Small intestine (tissue), 7 donors: ENCODE measurements at regions not wholly inside any gene's neighbourhood (a gene's known extent, or its start where the extent isn't known, plus 50 kb on each side); places are given as distances from the start of the nearest gene placed in this dataset.

Experiments used
- DNase-seq, 2 donors: peaks; one replicate each; pipeline versions ENCODE4 v3.0.0 to v3.0.0-alpha.2; 2013
- FAIRE-seq: peaks from 2 replicates; lab custom pipeline; 2012; peaks lifted over from hg19 to GRCh38; lab: Jason Lieb, UNC
- H3K27ac ChIP-seq, 3 donors: one replicate each; pipeline ENCODE4 v1.5.1; 2013; ENCODE audit warnings: low read length in 2 of 3, mild to moderate bottlenecking in 2 of 3, control low read depth in 1 of 3, inconsistent platforms in 1 of 3, low read depth in 1 of 3, moderate library complexity in 1 of 3
- H3K27me3 ChIP-seq, 3 donors: one replicate each; pipeline ENCODE4 v1.6.1; 2013; ENCODE audit warnings: low read length in 3 of 3, inconsistent platforms in 1 of 3; ENCODE audit not compliant: control insufficient read depth in 3 of 3, insufficient read depth in 3 of 3
- H3K36me3 ChIP-seq, 3 donors: one replicate each; pipeline ENCODE4 v1.6.1; 2013; ENCODE audit warnings: low read length in 3 of 3, inconsistent platforms in 1 of 3, low read depth in 1 of 3, mild to moderate bottlenecking in 1 of 3, moderate library complexity in 1 of 3; ENCODE audit not compliant: control insufficient read depth in 3 of 3, insufficient read depth in 2 of 3
- H3K4me1 ChIP-seq, 3 donors: one replicate each; pipeline ENCODE4 v1.6.1; 2013; ENCODE audit warnings: low read length in 2 of 3, inconsistent platforms in 1 of 3, low read depth in 1 of 3, mild to moderate bottlenecking in 1 of 3, moderate library complexity in 1 of 3; ENCODE audit not compliant: control insufficient read depth in 3 of 3, insufficient read depth in 2 of 3
- H3K4me3 ChIP-seq, 3 donors: one replicate each; pipeline ENCODE4 v1.5.1; 2013; ENCODE audit warnings: low read length in 3 of 3, control low read depth in 1 of 3, inconsistent platforms in 1 of 3, low read depth in 1 of 3, mild to moderate bottlenecking in 1 of 3, moderate library complexity in 1 of 3
- H3K9me3 ChIP-seq, 2 donors: one replicate each; pipeline ENCODE4 v1.6.1; 2013; ENCODE audit warnings: low read depth in 1 of 2, low read length in 1 of 2; ENCODE audit not compliant: control insufficient read depth in 2 of 2, insufficient read depth in 1 of 2
- WGBS, 3 donors: extraction: QIAGEN DNeasy Blood & Tissue Kit; methylation state at CpG; one replicate each; pipeline ENCODE4 v1.1.7; 2013; 5-methylcytosine and 5-hydroxymethylcytosine counted together
- donor health status: healthy with polysubstance abuse.
- donor health status: control.
- donor health status: control.
- donor health status: Bipolar disorder and iron deficiency.
- donor health status: healthy.

- Histone ChIP-seq H3K27me3 (no peaks in the 10 kb centered on the region), H3K36me3 (no peaks in the 10 kb centered on the region), H3K4me3 (no peak overlapping the region), H3K4me1 (no peaks in the 10 kb centered on the region), H3K27ac (no peak overlapping the region), H3K9me3 (no peaks in the 10 kb centered on the region)
- 93 to 95% (median 95%) methylated on average over 12 of the region's 12 CpGs for WGBS, 3 donors
- DNase-seq (no peak), FAIRE-seq (no peak)
Observed at GRCh38 chr4:64880557-64880956, 471.3 kb upstream of the TECRL start.

DNA sequence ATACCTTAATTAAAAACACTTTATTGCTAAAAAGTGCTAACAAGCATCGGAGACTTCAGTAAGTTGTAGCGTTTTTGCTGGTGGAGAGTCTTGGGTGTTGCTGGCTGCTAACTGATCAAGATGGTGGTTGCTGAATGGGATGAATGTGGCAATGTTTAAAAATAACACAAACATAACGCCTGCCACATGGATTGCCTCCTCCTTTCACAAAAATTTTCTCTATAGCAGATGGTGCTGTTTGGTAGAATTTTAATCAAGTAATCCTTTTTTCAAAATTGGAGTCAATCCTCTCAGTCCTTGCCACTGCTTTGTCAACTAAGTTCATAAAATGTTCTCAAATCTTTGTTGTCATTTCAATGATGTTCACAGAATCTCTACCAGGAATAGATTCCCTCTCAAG is 466.8 kb upstream of the TECRL start:
- FAIRE-seq (no peak), DNase-seq (no peak)
- H3K27me3 ChIP-seq: no peaks in the 10 kb centered on the region
- H3K9me3 ChIP-seq: no peaks in the 10 kb centered on the region
- no peak overlapping the region for H3K27ac ChIP-seq
- no peaks in the 10 kb centered on the region for H3K4me1 ChIP-seq
- 70 to 77% (median 75%) methylated on average over 3 of the region's 3 CpGs for whole genome bisulfite sequencing, 3 donors
- no peak overlapping the region for H3K4me3 ChIP-seq
- H3K36me3 ChIP-seq: no peaks in the 10 kb centered on the region

GRCh38 chr4:64870558-64870957 is 461.3 kb upstream of the TECRL start:
- Histone ChIP-seq H3K4me1 (no peaks in the 10 kb centered on the region), H3K27me3 (no peaks in the 10 kb centered on the region), H3K27ac (no peak overlapping the region), H3K36me3 (no peaks in the 10 kb centered on the region), H3K9me3 (no peaks in the 10 kb centered on the region), H3K4me3 (no peak overlapping the region)
- FAIRE-seq (no peak), DNase-seq (no peak)
- WGBS, 3 donors: 47 to 58% (median 48%) methylated on average over 4 of the region's 4 CpGs

DNA sequence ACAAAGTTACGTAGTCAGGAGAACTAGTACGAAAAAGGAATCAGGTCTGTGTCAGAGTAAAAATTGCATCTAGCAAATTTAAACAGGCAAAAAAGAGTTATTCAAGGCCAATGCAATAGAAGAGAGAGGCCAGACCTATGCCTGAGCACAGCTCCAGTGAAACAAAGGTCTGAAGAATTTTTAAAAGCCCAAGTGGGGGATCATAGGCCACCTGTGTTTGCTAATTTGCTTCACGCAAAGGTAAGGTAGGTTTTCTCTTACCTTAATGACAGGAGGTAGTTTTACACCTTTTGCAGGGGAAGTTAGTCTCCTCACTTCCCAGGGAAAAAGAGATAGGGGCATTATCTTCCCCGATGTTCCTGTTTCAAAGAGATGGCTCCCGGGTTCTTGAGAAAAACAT is 448.6 kb upstream of the TECRL start:
- DNase-seq: no peak
- H3K27me3 ChIP-seq: no peaks in the 10 kb centered on the region
- no peaks in the 10 kb centered on the region for H3K4me1 ChIP-seq
- WGBS, 3 donors: 61 to 67% (median 61%) methylated on average over 5 of the region's 5 CpGs
- no peak overlapping the region for H3K4me3 ChIP-seq
- H3K9me3 ChIP-seq: no peaks in the 10 kb centered on the region
- H3K36me3 ChIP-seq: no peaks in the 10 kb centered on the region
- no peak for FAIRE-seq
- H3K27ac ChIP-seq: no peak overlapping the region

GRCh38 chr4:64857198-64857597 is 447.9 kb upstream of the TECRL start:
- FAIRE-seq: no peak
- Histone ChIP-seq H3K4me3 (no peak overlapping the region), H3K4me1 (no peaks in the 10 kb centered on the region), H3K9me3 (no peaks in the 10 kb centered on the region), H3K36me3 (no peaks in the 10 kb centered on the region), H3K27ac (no peak overlapping the region), H3K27me3 (no peaks in the 10 kb centered on the region)
- no peak for DNase-seq
- 46 to 62% (median 46%) methylated on average over 1 of the region's 1 CpG for WGBS, 3 donors

- Histone ChIP-seq H3K9me3 (no peaks in the 10 kb centered on the region), H3K27ac (no peak overlapping the region), H3K27me3 (no peaks in the 10 kb centered on the region), H3K36me3 (no peaks in the 10 kb centered on the region), H3K4me3 (no peak overlapping the region), H3K4me1 (no peaks in the 10 kb centered on the region)
- FAIRE-seq (no peak), DNase-seq (no peak)
Observed at GRCh38 chr4:64846417-64846816, 437.2 kb upstream of the TECRL start.

DNA sequence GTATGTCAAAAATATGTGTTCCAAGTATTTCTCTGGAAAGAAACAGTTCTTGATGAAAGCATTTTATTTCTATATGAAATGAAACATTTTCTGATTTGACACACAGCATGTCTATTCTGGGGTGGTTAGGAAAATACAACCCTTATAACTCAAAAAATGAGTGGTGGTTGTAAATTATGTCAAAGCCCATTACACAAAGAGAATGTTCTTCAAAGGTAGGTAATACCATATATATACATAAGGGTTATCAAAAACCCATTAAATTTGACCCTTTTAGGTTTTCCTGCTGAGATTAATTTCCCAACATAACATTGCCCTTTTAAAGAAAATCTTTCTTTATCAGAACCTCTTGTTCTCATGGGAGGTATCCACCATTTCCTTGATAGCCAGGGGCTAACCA is 420.5 kb upstream of the TECRL start:
- no peak overlapping the region for H3K4me3 ChIP-seq
- H3K27ac ChIP-seq: no peak overlapping the region
- no peaks in the 10 kb centered on the region for H3K36me3 ChIP-seq
- no peaks in the 10 kb centered on the region for H3K4me1 ChIP-seq
- DNase-seq (no peak), FAIRE-seq (no peak)
- H3K27me3 ChIP-seq: no peaks in the 10 kb centered on the region
- no peaks in the 10 kb centered on the region for H3K9me3 ChIP-seq

DNA sequence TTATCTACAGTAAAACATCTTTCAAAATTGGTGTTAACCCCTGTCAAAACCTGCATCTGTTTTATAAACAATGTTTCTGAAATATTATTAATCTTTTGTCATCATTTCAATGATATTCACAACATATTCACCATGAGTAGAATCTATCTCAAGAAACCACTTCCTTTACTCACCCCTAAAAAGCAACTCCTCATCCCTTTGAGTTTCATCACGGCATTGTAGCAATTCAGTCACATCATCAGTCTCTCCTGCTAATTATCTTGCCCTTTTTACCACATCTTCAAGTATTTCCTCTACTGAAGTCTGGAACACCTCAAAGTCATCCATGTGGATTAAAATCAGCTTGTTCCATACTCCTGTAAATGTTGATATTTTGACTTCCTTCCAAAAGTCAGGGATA is 415.3 kb upstream of the TECRL start:
- FAIRE-seq: no peak

GRCh38 chr4:64822405-64822804 is 413.2 kb upstream of the TECRL start:
- Histone ChIP-seq H3K27me3 (no peaks in the 10 kb centered on the region), H3K27ac (no peak overlapping the region), H3K36me3 (no peaks in the 10 kb centered on the region), H3K4me1 (no peaks in the 10 kb centered on the region), H3K9me3 (no peaks in the 10 kb centered on the region), H3K4me3 (no peak overlapping the region)
- FAIRE-seq (no peak), DNase-seq (no peak)

More for the DNA sequence above, 415.3 kb upstream of the TECRL start:
- DNase-seq: no peak
- H3K4me1 ChIP-seq: no peaks in the 10 kb centered on the region
- H3K4me3 ChIP-seq: no peak overlapping the region
- WGBS, 3 donors: 37 to 62% (median 55%) methylated on average over 1 of the region's 1 CpG
- no peak overlapping the region for H3K27ac ChIP-seq
- H3K9me3 ChIP-seq: no peaks in the 10 kb centered on the region
- no peaks in the 10 kb centered on the region for H3K36me3 ChIP-seq
- H3K27me3 ChIP-seq: no peaks in the 10 kb centered on the region
